ENCODE measurements at regions not wholly inside any gene's neighbourhood (a gene's known extent, or its start where the extent isn't known, plus 50 kb on each side); places are given as distances from the start of the nearest gene placed in this dataset.
"Not testable (repeated sequence)": the region's sequence is repeated elsewhere in the genome, so short reads cannot be mapped to it uniquely, and the experiment has no call there.

- Mint-ChIP-seq H3K9me3 (no peaks in the 10 kb centered on the region), H3K27me3 (peaks cover 3% of the 10 kb centered on the region), H3K4me3 (no peak overlapping the region), H3K4me1 (ENCODE audit: low read depth) (peaks cover 16% of the 10 kb centered on the region), H3K27ac (no peak overlapping the region), H3K36me3 (ENCODE audit: low read depth) (no peaks in the 10 kb centered on the region)
Measured at GRCh38 chr3:16692486-16693344, 87.5 kb upstream of the DAZL start.

- peaks cover 3% of the 10 kb centered on the region for H3K27me3 Mint-ChIP-seq
- no peaks in the 10 kb centered on the region for H3K9me3 Mint-ChIP-seq
- no peaks in the 10 kb centered on the region for H3K36me3 Mint-ChIP-seq (ENCODE audit: low read depth)
- H3K4me3 Mint-ChIP-seq: no peak overlapping the region
- peaks cover 17% of the 10 kb centered on the region for H3K4me1 Mint-ChIP-seq (ENCODE audit: low read depth)
- H3K27ac Mint-ChIP-seq: no peak overlapping the region
Measured at GRCh38 chr3:16693820-16694219, 88.6 kb upstream of the DAZL start.

GRCh38 chr3:16695710-16696109 is 90.5 kb upstream of the DAZL start:
- Mint-ChIP-seq H3K9me3 (no peaks in the 10 kb centered on the region), H3K4me1 (ENCODE audit: low read depth) (peaks cover 17% of the 10 kb centered on the region), H3K27ac (no peak overlapping the region), H3K4me3 (no peak overlapping the region), H3K36me3 (ENCODE audit: low read depth) (no peaks in the 10 kb centered on the region), H3K27me3 (peaks cover 2% of the 10 kb centered on the region)

- H3K4me3 Mint-ChIP-seq: no peak overlapping the region
- H3K27me3 Mint-ChIP-seq: peaks cover 9% of the 10 kb centered on the region
Measured at GRCh38 chr3:16697443-16698147, 92.4 kb upstream of the DAZL start.

GRCh38 chr3:16700651-16701050 is 95.4 kb upstream of the DAZL start:
- peaks cover 15% of the 10 kb centered on the region for H3K4me1 Mint-ChIP-seq (ENCODE audit: low read depth)
- H3K9me3 Mint-ChIP-seq: no peaks in the 10 kb centered on the region
- peaks cover 9% of the 10 kb centered on the region for H3K27me3 Mint-ChIP-seq

More at GRCh38 chr3:16697443-16698147, 92.4 kb upstream of the DAZL start:
- no peaks in the 10 kb centered on the region for H3K9me3 Mint-ChIP-seq
- no peak overlapping the region for H3K27ac Mint-ChIP-seq
- H3K36me3 Mint-ChIP-seq (ENCODE audit: low read depth): no peaks in the 10 kb centered on the region
- H3K4me1 Mint-ChIP-seq (ENCODE audit: low read depth): peaks cover 17% of the 10 kb centered on the region

GRCh38 chr3:16704941-16705340 is 99.7 kb upstream of the DAZL start:
- H3K4me1 Mint-ChIP-seq (ENCODE audit: low read depth): no peaks in the 10 kb centered on the region
- H3K27ac Mint-ChIP-seq: no peak overlapping the region
- peaks cover 9% of the 10 kb centered on the region for H3K27me3 Mint-ChIP-seq
- H3K36me3 Mint-ChIP-seq (ENCODE audit: low read depth): no peaks in the 10 kb centered on the region
- H3K9me3 Mint-ChIP-seq: peaks cover 4% of the 10 kb centered on the region
- no peak overlapping the region for H3K4me3 Mint-ChIP-seq

More at GRCh38 chr3:16700651-16701050, 95.4 kb upstream of the DAZL start:
- Mint-ChIP-seq H3K4me3 (no peak overlapping the region), H3K27ac (no peak overlapping the region), H3K36me3 (ENCODE audit: low read depth) (no peaks in the 10 kb centered on the region)

GRCh38 chr3:16707260-16707659 is 102.0 kb upstream of the DAZL start:
- Mint-ChIP-seq H3K9me3 (peaks cover 4% of the 10 kb centered on the region), H3K36me3 (ENCODE audit: low read depth) (no peaks in the 10 kb centered on the region), H3K4me3 (no peak overlapping the region), H3K27me3 (peaks cover under 1% of the 10 kb centered on the region), H3K27ac (no peak overlapping the region), H3K4me1 (ENCODE audit: low read depth) (no peaks in the 10 kb centered on the region)

GRCh38 chr3:16708285-16708684 is 103.1 kb upstream of the DAZL start:
- peaks cover 4% of the 10 kb centered on the region for H3K27me3 Mint-ChIP-seq
- peaks cover 11% of the 10 kb centered on the region for H3K9me3 Mint-ChIP-seq
- H3K27ac Mint-ChIP-seq: no peak overlapping the region
- H3K4me1 Mint-ChIP-seq (ENCODE audit: low read depth): no peaks in the 10 kb centered on the region
- H3K4me3 Mint-ChIP-seq: no peak overlapping the region
- H3K36me3 Mint-ChIP-seq (ENCODE audit: low read depth): peaks cover 8% of the 10 kb centered on the region

GRCh38 chr3:16711691-16712090 is 106.5 kb upstream of the DAZL start:
- not testable (repeated sequence) for H3K27me3 Mint-ChIP-seq; H3K27ac Mint-ChIP-seq; H3K36me3 Mint-ChIP-seq (ENCODE audit: low read depth); H3K4me3 Mint-ChIP-seq; H3K4me1 Mint-ChIP-seq (ENCODE audit: low read depth)
- H3K9me3 Mint-ChIP-seq: peaks cover 26% of the 10 kb centered on the region

GRCh38 chr3:16715281-16715680 is 110.1 kb upstream of the DAZL start:
- Mint-ChIP-seq H3K27ac (no peak overlapping the region), H3K36me3 (ENCODE audit: low read depth) (peaks cover 8% of the 10 kb centered on the region), H3K4me1 (ENCODE audit: low read depth) (peaks cover 5% of the 10 kb centered on the region), H3K27me3 (peaks cover 7% of the 10 kb centered on the region), H3K9me3 (peaks cover 22% of the 10 kb centered on the region), H3K4me3 (no peak overlapping the region)

GRCh38 chr3:16719426-16719825 is 114.2 kb upstream of the DAZL start:
- peaks cover 3% of the 10 kb centered on the region for H3K9me3 Mint-ChIP-seq
- no peaks in the 10 kb centered on the region for H3K36me3 Mint-ChIP-seq (ENCODE audit: low read depth)
- H3K4me1 Mint-ChIP-seq (ENCODE audit: low read depth): peaks cover 9% of the 10 kb centered on the region
- H3K27me3 Mint-ChIP-seq: no peaks in the 10 kb centered on the region
- no peak overlapping the region for H3K4me3 Mint-ChIP-seq
- H3K27ac Mint-ChIP-seq: no peak overlapping the region

- H3K4me1 Mint-ChIP-seq (ENCODE audit: low read depth): peaks cover 9% of the 10 kb centered on the region
- no peaks in the 10 kb centered on the region for H3K27me3 Mint-ChIP-seq
- no peak overlapping the region for H3K4me3 Mint-ChIP-seq
- no peaks in the 10 kb centered on the region for H3K36me3 Mint-ChIP-seq (ENCODE audit: low read depth)
- H3K27ac Mint-ChIP-seq: no peak overlapping the region
- H3K9me3 Mint-ChIP-seq: no peaks in the 10 kb centered on the region
Measured at GRCh38 chr3:16720367-16720940, 115.2 kb upstream of the DAZL start.

GRCh38 chr3:16721494-16721893 is 116.3 kb upstream of the DAZL start:
- Mint-ChIP-seq H3K27ac (no peak overlapping the region), H3K4me3 (no peak overlapping the region), H3K36me3 (ENCODE audit: low read depth) (no peaks in the 10 kb centered on the region), H3K27me3 (no peaks in the 10 kb centered on the region), H3K9me3 (peaks cover 6% of the 10 kb centered on the region), H3K4me1 (ENCODE audit: low read depth) (peaks cover 9% of the 10 kb centered on the region)

- Mint-ChIP-seq H3K9me3 (peaks cover 7% of the 10 kb centered on the region), H3K27ac (no peak overlapping the region), H3K27me3 (no peaks in the 10 kb centered on the region), H3K4me1 (ENCODE audit: low read depth) (peaks cover 9% of the 10 kb centered on the region), H3K4me3 (no peak overlapping the region), H3K36me3 (ENCODE audit: low read depth) (no peaks in the 10 kb centered on the region)
Measured at GRCh38 chr3:16723978-16724377, 118.8 kb upstream of the DAZL start.

- peaks cover 9% of the 10 kb centered on the region for H3K4me1 Mint-ChIP-seq (ENCODE audit: low read depth)
- no peaks in the 10 kb centered on the region for H3K36me3 Mint-ChIP-seq (ENCODE audit: low read depth)
- no peak overlapping the region for H3K4me3 Mint-ChIP-seq
- H3K9me3 Mint-ChIP-seq: peaks cover 12% of the 10 kb centered on the region
- H3K27me3 Mint-ChIP-seq: peaks cover 4% of the 10 kb centered on the region
- no peak overlapping the region for H3K27ac Mint-ChIP-seq
Measured at GRCh38 chr3:16724487-16724886, 119.3 kb upstream of the DAZL start.

All from stimulated activated naive CD8-positive, alpha-beta T cell treated with anti-CD3 and anti-CD28 coated beads, Interleukin-15, Interleukin-2, amounts not matched to agents 100 ng/mL and 50 ng/mL, for 24 hours (primary cell).